Natural killer cell treated with Interleukin-12 subunit alpha and Interleukin-12 subunit beta and Interleukin-15 and Interleukin-18, amount 100 ng/mL, for 72 hours (primary cell): ENCODE measurements at regions not wholly inside any gene's neighbourhood (a gene's known extent, or its start where the extent isn't known, plus 50 kb on each side); places are given as distances from the start of the nearest gene placed in this dataset.

Experiments used
- ATAC-seq, 2 donors: fragments of 150-1000 bp; cut with Tn5 transposase in 1 of 2; sonication (Bioruptor Pico), chemical (Tn5 transposase) in 1 of 2; 2 replicates each; pipeline ENCODE4 v1.10.0; 2021
- DNase-seq: peaks from one replicate; pipeline ENCODE4 v3.0.0; 2022; ENCODE audit warnings: low spot score
- H3K27ac Mint-ChIP-seq, 2 donors: 1 replicate in 1 of 2; 2 replicates in 1 of 2; pipeline ENCODE4 v1.8.0; 2022; ENCODE audit warnings: mixed read lengths in 2 of 2, mild to moderate bottlenecking in 1 of 2, moderate library complexity in 1 of 2
- H3K27me3 Mint-ChIP-seq, 2 donors: 1 replicate in 1 of 2; 2 replicates in 1 of 2; pipeline ENCODE4 v1.8.0; 2022; ENCODE audit warnings: mixed read lengths in 2 of 2
- H3K36me3 Mint-ChIP-seq: one replicate; pipeline ENCODE4 v1.8.0; 2022; ENCODE audit warnings: mixed read lengths
- H3K4me1 Mint-ChIP-seq, 2 donors: 1 replicate in 1 of 2; 2 replicates in 1 of 2; pipeline ENCODE4 v1.8.0; 2022; ENCODE audit warnings: low read depth in 2 of 2, mixed read lengths in 2 of 2, mild to moderate bottlenecking in 1 of 2
- H3K4me3 Mint-ChIP-seq: one replicate; pipeline ENCODE4 v1.8.0; 2022; ENCODE audit warnings: mixed read lengths
- H3K9me3 Mint-ChIP-seq: 2 replicates; pipeline ENCODE4 v1.8.0; 2022; ENCODE audit warnings: mixed read lengths

- Mint-ChIP-seq H3K36me3 (peaks cover 6% of the 10 kb centered on the region), H3K27me3 (no peaks in the 10 kb centered on the region), H3K4me3 (no peak overlapping the region), H3K9me3 (peaks cover 7% of the 10 kb centered on the region), H3K27ac (no peak overlapping the region), H3K4me1 (peaks cover 37 to 62% of the 10 kb centered on the region in 2 donors)
- no peak for DNase-seq
- ATAC-seq = no peak
Measured at GRCh38 chr1:108046026-108046425, 81.0 kb upstream of the VAV3 start.

GRCh38 chr1:108045460-108045859, 80.5 kb upstream of the VAV3 start:
- Mint-ChIP-seq H3K9me3 (peaks cover 7% of the 10 kb centered on the region), H3K4me1 (peaks cover 43 to 56% of the 10 kb centered on the region in 2 donors), H3K27ac (peak overlapping the region in 1 of 2 donors; percentile 83), H3K4me3 (no peak overlapping the region), H3K27me3 (no peaks in the 10 kb centered on the region), H3K36me3 (peaks cover 6% of the 10 kb centered on the region)
- DNase-seq = no peak
- ATAC-seq = no peak

- Mint-ChIP-seq H3K4me1 (peaks cover 45 to 47% of the 10 kb centered on the region in 2 donors), H3K9me3 (peaks cover 7% of the 10 kb centered on the region), H3K27me3 (no peaks in the 10 kb centered on the region), H3K36me3 (peaks cover 6% of the 10 kb centered on the region), H3K4me3 (no peak overlapping the region), H3K27ac (peak overlapping the region; percentile 83 to 88)
- ATAC-seq = no peak
- no peak for DNase-seq
Measured at GRCh38 chr1:108044318-108044717, 79.3 kb upstream of the VAV3 start.

GRCh38 chr1:108043707-108044106, 78.7 kb upstream of the VAV3 start:
- H3K4me1 Mint-ChIP-seq = peaks cover 39 to 47% of the 10 kb centered on the region in 2 donors
- ATAC-seq = no peak
- peaks cover 6% of the 10 kb centered on the region for H3K36me3 Mint-ChIP-seq
- H3K4me3 Mint-ChIP-seq = no peak overlapping the region
- no peak for DNase-seq
- peak overlapping the region; percentile 83 to 88 for H3K27ac Mint-ChIP-seq
- H3K27me3 Mint-ChIP-seq = no peaks in the 10 kb centered on the region
- peaks cover 7% of the 10 kb centered on the region for H3K9me3 Mint-ChIP-seq

GRCh38 chr1:108042610-108043009, 77.6 kb upstream of the VAV3 start:
- ATAC-seq (no peak), DNase-seq (no peak)
- Mint-ChIP-seq H3K4me1 (peaks cover 32 to 47% of the 10 kb centered on the region in 2 donors), H3K27ac (peak overlapping the region; percentile 83 to 88), H3K27me3 (no peaks in the 10 kb centered on the region), H3K36me3 (peaks cover 6% of the 10 kb centered on the region), H3K9me3 (peaks cover 7% of the 10 kb centered on the region), H3K4me3 (peak overlapping the region; percentile 56)

GRCh38 chr1:108041360-108042142, 76.6 kb upstream of the VAV3 start:
- H3K27me3 Mint-ChIP-seq = no peaks in the 10 kb centered on the region
- ATAC-seq = peak; percentile 89 to 92
- H3K4me3 Mint-ChIP-seq = peak overlapping the region; percentile 81
- peak; percentile 64 for DNase-seq
- H3K4me1 Mint-ChIP-seq = peaks cover 32 to 47% of the 10 kb centered on the region in 2 donors
- peaks cover 7% of the 10 kb centered on the region for H3K9me3 Mint-ChIP-seq
- H3K27ac Mint-ChIP-seq = peak overlapping the region; percentile 83 to 88
- peaks cover 6% of the 10 kb centered on the region for H3K36me3 Mint-ChIP-seq

GRCh38 chr1:108038653-108039236, 73.8 kb upstream of the VAV3 start:
- Mint-ChIP-seq H3K9me3 (peaks cover 3% of the 10 kb centered on the region), H3K27me3 (no peaks in the 10 kb centered on the region), H3K36me3 (peaks cover 6% of the 10 kb centered on the region), H3K4me3 (no peak overlapping the region), H3K4me1 (peaks cover 18 to 32% of the 10 kb centered on the region in 2 donors), H3K27ac (no peak overlapping the region)
- no peak for ATAC-seq
- no peak for DNase-seq

GRCh38 chr1:108036796-108037562, 72.0 kb upstream of the VAV3 start:
- Mint-ChIP-seq H3K27me3 (no peaks in the 10 kb centered on the region), H3K9me3 (no peaks in the 10 kb centered on the region), H3K36me3 (no peaks in the 10 kb centered on the region), H3K27ac (no peak overlapping the region), H3K4me3 (no peak overlapping the region), H3K4me1 (peaks cover 11 to 17% of the 10 kb centered on the region in 2 donors)
- DNase-seq (no peak), ATAC-seq (no peak)

- H3K4me1 Mint-ChIP-seq = peaks cover 6 to 10% of the 10 kb centered on the region in 2 donors
- ATAC-seq (no peak), DNase-seq (no peak)
- H3K27me3 Mint-ChIP-seq = no peaks in the 10 kb centered on the region
- H3K36me3 Mint-ChIP-seq = no peaks in the 10 kb centered on the region
- no peak overlapping the region for H3K4me3 Mint-ChIP-seq
- H3K27ac Mint-ChIP-seq = no peak overlapping the region
- no peaks in the 10 kb centered on the region for H3K9me3 Mint-ChIP-seq
Measured at GRCh38 chr1:108034396-108034795, 69.4 kb upstream of the VAV3 start.

- peaks cover 12 to 15% of the 10 kb centered on the region in 2 donors for H3K4me1 Mint-ChIP-seq
- no peaks in the 10 kb centered on the region for H3K36me3 Mint-ChIP-seq
- no peaks in the 10 kb centered on the region for H3K27me3 Mint-ChIP-seq
- DNase-seq = no peak
- no peak overlapping the region for H3K4me3 Mint-ChIP-seq
- no peak for ATAC-seq
- H3K9me3 Mint-ChIP-seq = no peaks in the 10 kb centered on the region
- H3K27ac Mint-ChIP-seq = no peak overlapping the region
Measured at GRCh38 chr1:108033550-108033951, 68.6 kb upstream of the VAV3 start.

GRCh38 chr1:108028841-108029388, 63.9 kb upstream of the VAV3 start:
- H3K27me3 Mint-ChIP-seq = no peaks in the 10 kb centered on the region
- H3K9me3 Mint-ChIP-seq = no peaks in the 10 kb centered on the region
- ATAC-seq = no peak
- DNase-seq = no peak
- peaks cover 12 to 17% of the 10 kb centered on the region in 2 donors for H3K4me1 Mint-ChIP-seq
- no peaks in the 10 kb centered on the region for H3K36me3 Mint-ChIP-seq
- H3K27ac Mint-ChIP-seq = no peak overlapping the region
- no peak overlapping the region for H3K4me3 Mint-ChIP-seq

- no peaks in the 10 kb centered on the region for H3K9me3 Mint-ChIP-seq
- H3K4me1 Mint-ChIP-seq = peaks cover 12 to 14% of the 10 kb centered on the region in 2 donors
- no peak overlapping the region for H3K27ac Mint-ChIP-seq
- DNase-seq (no peak), ATAC-seq (no peak)
- no peaks in the 10 kb centered on the region for H3K36me3 Mint-ChIP-seq
- no peak overlapping the region for H3K4me3 Mint-ChIP-seq
- no peaks in the 10 kb centered on the region for H3K27me3 Mint-ChIP-seq
Measured at GRCh38 chr1:108027389-108027788, 62.4 kb upstream of the VAV3 start.

GRCh38 chr1:108017698-108018097, 52.7 kb upstream of the VAV3 start:
- no peaks in the 10 kb centered on the region for H3K36me3 Mint-ChIP-seq
- ATAC-seq (peak in 1 of 2 donors; percentile 41), DNase-seq (no peak)
- no peaks in the 10 kb centered on the region for H3K27me3 Mint-ChIP-seq
- H3K4me1 Mint-ChIP-seq = peaks cover 8 to 11% of the 10 kb centered on the region in 2 donors
- H3K9me3 Mint-ChIP-seq = no peaks in the 10 kb centered on the region
- H3K27ac Mint-ChIP-seq = no peak overlapping the region
- no peak overlapping the region for H3K4me3 Mint-ChIP-seq
